ENCODE measurements at regions not wholly inside any gene's neighbourhood (a gene's known extent, or its start where the extent isn't known, plus 50 kb on each side); places are given as distances from the start of the nearest gene placed in this dataset.

- TF ChIP-seq FOXK2 (IDR thresholded peaks at IDR 0.05): no peak
- TF ChIP-seq ZNF800 (CRISPR knock-in tag; IDR thresholded peaks at IDR 0.05): no peak
- TF ChIP-seq ZBTB39 (CRISPR knock-in tag; IDR thresholded peaks at IDR 0.05): no peak
- no peak for TF ChIP-seq PHF8 (CRISPR knock-in tag; IDR thresholded peaks at IDR 0.05)
- TF ChIP-seq GABPA (IDR thresholded peaks at IDR 0.05; ENCODE audit: low read depth, low read length): no peak
- no peak for TF ChIP-seq GABPA (CRISPR knock-in tag; IDR thresholded peaks at IDR 0.05; ENCODE audit: low read depth)
- no peak for TF ChIP-seq RBAK (CRISPR knock-in tag; IDR thresholded peaks at IDR 0.05)
- no peak for TF ChIP-seq YY1 (IDR thresholded peaks at IDR 0.05; ENCODE audit: insufficient read depth, insufficient replicate concordance, low read depth, low read length)
- no peak for TF ChIP-seq SIN3A (IDR thresholded peaks at IDR 0.05; ENCODE audit: borderline replicate concordance, low read depth, low read length)
- TF ChIP-seq ZSCAN31 (CRISPR knock-in tag; IDR thresholded peaks at IDR 0.05; ENCODE audit: low read depth): no peak
- no peak for TF ChIP-seq ZNF564 (CRISPR knock-in tag; IDR thresholded peaks at IDR 0.05)
- TF ChIP-seq ZSCAN30 (CRISPR knock-in tag; IDR thresholded peaks at IDR 0.05): no peak
- no peak for TF ChIP-seq MBD4 (IDR thresholded peaks at IDR 0.05; ENCODE audit: borderline replicate concordance, low read length)
- TF ChIP-seq SP1 (IDR thresholded peaks at IDR 0.05): no peak
- no peak for TF ChIP-seq SP1 (CRISPR knock-in tag; IDR thresholded peaks at IDR 0.05)
- no peak for TF ChIP-seq MTA3 (CRISPR knock-in tag; IDR thresholded peaks at IDR 0.05)
These were observed 166.7 kb upstream of the DTNA start for GRCh38 chr18:34543356-34543755.
